Epithelial cell of proximal tubule (primary cell): ENCODE measurements at regions not wholly inside any gene's neighbourhood (a gene's known extent, or its start where the extent isn't known, plus 50 kb on each side); places are given as distances from the start of the nearest gene placed in this dataset.
"Not testable (repeated sequence)": the region's sequence is repeated elsewhere in the genome, so short reads cannot be mapped to it uniquely, and the experiment has no call there.

Source experiments
- DNase-seq: peaks from one replicate; pipeline ENCODE4 v3.0.0-alpha.2; 2011; ENCODE audit warnings: low read depth
- H3K4me3 ChIP-seq: 2 replicates; pipeline ENCODE4 v1.5.1; 2011; ENCODE audit warnings: low read depth, mild to moderate bottlenecking, low read length
- TF ChIP-seq, protein P1 (sequence below): conservative IDR thresholded peaks from 2 replicates; pipeline ENCODE4 v1.5.1; 2012; ENCODE audit warnings: low read depth, mild to moderate bottlenecking, low read length

DNA sequence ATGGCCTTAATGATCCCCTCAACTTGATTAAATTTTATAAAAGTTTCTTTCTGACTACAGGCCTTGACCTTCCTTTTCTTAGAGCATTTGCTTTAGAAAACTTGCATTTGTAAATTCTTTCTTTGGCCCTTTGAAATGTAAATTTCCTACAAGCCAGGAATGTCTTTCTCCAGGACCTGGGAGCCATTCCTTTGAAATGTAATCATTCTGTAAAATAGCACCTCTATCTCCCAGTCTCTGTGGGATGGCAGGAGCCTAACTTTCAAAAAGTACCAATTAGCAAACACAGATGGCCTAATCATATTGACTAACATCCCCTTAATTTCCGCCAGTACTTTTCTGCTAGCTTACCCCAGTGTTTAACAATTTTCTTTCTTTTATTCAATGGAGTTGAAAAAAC lies 1394.2 kb upstream of the ATXN8OS start:
- H3K4me3 ChIP-seq: no peak overlapping the region
- DNase-seq: no peak
- TF ChIP-seq, protein P1, sequence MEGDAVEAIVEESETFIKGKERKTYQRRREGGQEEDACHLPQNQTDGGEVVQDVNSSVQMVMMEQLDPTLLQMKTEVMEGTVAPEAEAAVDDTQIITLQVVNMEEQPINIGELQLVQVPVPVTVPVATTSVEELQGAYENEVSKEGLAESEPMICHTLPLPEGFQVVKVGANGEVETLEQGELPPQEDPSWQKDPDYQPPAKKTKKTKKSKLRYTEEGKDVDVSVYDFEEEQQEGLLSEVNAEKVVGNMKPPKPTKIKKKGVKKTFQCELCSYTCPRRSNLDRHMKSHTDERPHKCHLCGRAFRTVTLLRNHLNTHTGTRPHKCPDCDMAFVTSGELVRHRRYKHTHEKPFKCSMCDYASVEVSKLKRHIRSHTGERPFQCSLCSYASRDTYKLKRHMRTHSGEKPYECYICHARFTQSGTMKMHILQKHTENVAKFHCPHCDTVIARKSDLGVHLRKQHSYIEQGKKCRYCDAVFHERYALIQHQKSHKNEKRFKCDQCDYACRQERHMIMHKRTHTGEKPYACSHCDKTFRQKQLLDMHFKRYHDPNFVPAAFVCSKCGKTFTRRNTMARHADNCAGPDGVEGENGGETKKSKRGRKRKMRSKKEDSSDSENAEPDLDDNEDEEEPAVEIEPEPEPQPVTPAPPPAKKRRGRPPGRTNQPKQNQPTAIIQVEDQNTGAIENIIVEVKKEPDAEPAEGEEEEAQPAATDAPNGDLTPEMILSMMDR: no peak

DNA sequence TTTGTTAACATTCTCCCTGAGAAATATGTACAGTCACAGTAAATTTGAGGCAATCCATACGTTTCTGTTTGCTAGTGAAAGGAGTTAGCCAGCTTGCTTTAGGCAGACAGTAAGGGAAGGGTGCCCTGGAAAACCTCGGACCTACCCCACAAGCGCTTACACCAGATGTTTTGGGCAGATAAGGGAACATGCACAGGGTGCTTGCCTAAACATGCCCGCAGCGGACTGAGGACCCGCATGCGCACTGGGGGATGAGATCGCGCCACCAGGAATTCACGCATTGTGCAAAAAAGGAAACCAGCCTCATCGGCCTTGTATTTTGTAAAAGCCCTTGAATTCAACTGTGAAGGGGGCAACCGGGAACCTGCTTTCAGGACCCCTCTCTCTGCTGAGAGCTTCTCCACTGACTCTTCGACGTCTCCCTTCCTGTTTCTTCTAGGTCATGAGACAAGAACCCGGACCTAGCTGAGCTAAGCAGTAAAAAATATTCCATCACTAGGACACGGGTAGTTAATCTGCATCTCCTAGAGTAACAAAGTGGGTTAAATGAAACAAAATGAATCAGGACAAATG lies 1399.2 kb upstream of the ATXN8OS start:
- DNase-seq: no peak
- H3K4me3 ChIP-seq: no peak overlapping the region
- TF ChIP-seq, protein P1: no peak

DNA sequence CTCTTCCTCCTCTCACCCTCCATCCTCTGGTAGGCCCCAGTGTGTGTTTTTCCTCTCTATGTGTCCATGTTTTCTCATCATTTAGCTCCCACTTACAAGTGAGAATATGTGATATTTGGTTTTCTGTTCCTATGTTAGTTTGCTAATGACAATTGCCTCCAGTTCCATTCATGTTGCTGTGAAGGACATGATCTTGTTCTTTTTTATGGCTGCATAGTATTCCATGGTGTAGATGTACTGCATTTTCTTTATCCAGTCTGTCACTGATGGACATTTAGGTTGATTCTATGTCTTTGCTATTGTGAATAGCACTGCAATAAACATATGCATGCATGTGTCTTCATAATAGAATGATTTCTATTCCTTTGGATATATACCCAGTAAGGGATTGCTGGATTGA lies 1401.6 kb upstream of the ATXN8OS start:
- not testable (repeated sequence) for DNase-seq, H3K4me3 ChIP-seq

DNA sequence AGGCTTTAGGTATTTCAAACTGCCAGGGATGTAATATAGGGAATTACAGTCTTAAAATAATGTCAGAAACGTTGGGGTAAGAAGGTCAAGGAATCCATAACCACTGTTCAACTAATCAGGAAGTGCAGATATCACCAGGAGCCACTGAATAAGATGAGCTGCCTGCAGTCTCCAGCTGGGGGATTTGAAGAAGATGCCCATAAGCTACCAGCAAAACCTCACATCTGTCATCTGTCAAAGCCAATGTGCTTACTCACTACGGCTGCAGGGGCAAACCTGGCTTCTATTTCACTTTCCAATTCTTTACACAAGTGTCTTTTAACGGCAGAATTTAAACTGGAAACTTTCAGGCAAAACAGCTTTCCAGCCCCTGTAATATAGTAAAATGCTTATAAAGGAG lies 1410.1 kb upstream of the ATXN8OS start:
- no peak for DNase-seq

DNA sequence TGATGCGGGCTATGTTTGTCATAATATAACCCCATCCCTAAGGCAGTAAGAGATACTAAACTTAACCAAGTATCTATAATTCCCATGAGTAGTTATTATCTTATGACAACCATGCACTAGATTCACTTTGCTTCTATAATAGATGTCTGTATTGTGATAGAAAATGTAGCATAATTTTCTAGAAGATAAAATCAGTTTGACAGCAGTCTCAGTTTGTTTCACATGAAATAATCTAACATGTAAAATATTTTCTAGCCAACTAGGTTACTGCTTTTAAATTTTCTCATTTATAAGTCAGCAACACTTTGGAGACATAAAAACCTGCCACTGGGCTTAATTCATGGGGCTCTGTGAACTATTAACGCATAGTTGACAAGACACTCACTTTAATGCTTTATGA lies 1410.7 kb upstream of the ATXN8OS start:
- no peak overlapping the region for H3K4me3 ChIP-seq
- DNase-seq: no peak
- TF ChIP-seq, protein P1: no peak

More for the DNA sequence above, 1410.1 kb upstream of the ATXN8OS start:
- H3K4me3 ChIP-seq: no peak overlapping the region
- TF ChIP-seq, protein P1: no peak

DNA sequence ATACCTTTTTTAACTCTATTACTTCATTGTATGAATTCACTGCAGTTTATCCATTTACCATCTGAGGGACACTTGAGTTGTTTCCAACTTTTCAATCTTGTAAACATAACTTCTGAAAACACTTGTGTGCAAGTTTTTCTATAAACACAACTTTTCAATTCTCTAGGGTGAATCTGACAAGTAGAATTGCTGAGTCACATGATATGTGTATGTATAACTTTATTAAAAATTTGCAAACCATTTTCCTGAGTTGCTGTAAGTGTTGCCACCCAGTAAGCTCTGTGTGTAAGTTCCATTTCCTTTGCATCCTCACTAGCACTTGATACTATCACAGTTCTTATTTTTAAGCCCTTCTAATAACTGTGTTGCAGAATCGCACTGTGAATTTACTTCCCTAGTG lies 1415.6 kb upstream of the ATXN8OS start:
- no peak overlapping the region for H3K4me3 ChIP-seq
- no peak for DNase-seq
- TF ChIP-seq, protein P1: no peak

DNA sequence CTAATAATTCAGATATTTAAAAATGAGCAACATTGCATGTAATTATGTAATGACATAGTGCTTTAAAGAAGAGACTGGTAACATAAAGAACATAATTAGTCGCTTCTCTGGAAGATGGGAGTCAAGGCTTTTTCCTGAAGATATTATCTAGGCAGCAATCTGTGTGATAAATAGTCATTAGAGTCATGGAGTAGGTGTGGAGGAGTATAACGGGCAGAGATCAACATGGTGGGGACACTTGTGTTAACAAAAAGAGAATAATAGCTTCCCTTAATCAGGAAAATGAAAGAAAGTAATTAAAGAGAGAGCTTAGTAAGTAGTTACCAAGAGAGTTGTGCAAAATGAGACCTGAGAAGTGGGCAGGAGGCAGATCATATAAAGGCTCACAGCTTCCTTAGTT lies 1417.1 kb upstream of the ATXN8OS start:
- TF ChIP-seq, protein P1: no peak
- no peak overlapping the region for H3K4me3 ChIP-seq
- no peak for DNase-seq
